ENCODE measurements at regions not wholly inside any gene's neighbourhood (a gene's known extent, or its start where the extent isn't known, plus 50 kb on each side); places are given as distances from the start of the nearest gene placed in this dataset.

GRCh38 chr17:17416400-17417360 lies 60.1 kb upstream of the MED9 start (continued):
- TF ChIP-seq ZNF264 (CRISPR knock-in tag; IDR thresholded peaks at IDR 0.05) (no peak), ZNF652 (CRISPR knock-in tag; IDR thresholded peaks at IDR 0.05; ENCODE audit: borderline replicate concordance, low read depth) (no peak; the same call in 1 of the 2 replicates), RARA (CRISPR knock-in tag; IDR thresholded peaks at IDR 0.05) (peak; percentile 67), PREB (CRISPR knock-in tag; IDR thresholded peaks at IDR 0.05) (no peak), BRD4 (CRISPR knock-in tag; IDR thresholded peaks at IDR 0.05) (no peak), ZNF430 (CRISPR knock-in tag; IDR thresholded peaks at IDR 0.05) (no peak), NAIF1 (CRISPR knock-in tag; IDR thresholded peaks at IDR 0.05; ENCODE audit: borderline replicate concordance) (no peak), ZNF547 (CRISPR knock-in tag; IDR thresholded peaks at IDR 0.05) (0 out of 2 replicates have a peak, but pooled peaks have one; percentile 59), HDAC6 (IDR thresholded peaks at IDR 0.05; ENCODE audit: low read depth, low read length) (no peak), LBX2 (CRISPR knock-in tag; IDR thresholded peaks at IDR 0.05; ENCODE audit: borderline replicate concordance) (no peak), THAP9 (CRISPR knock-in tag; IDR thresholded peaks at IDR 0.05; ENCODE audit: borderline replicate concordance) (no peak), ZNF570 (CRISPR knock-in tag; IDR thresholded peaks at IDR 0.05; ENCODE audit: borderline replicate concordance) (no peak), ELF1 (CRISPR knock-in tag; IDR thresholded peaks at IDR 0.05) (0 out of 2 replicates have a peak, but pooled peaks have one; percentile 21), TERF1 (CRISPR knock-in tag; IDR thresholded peaks at IDR 0.05) (no peak), ARNTL (CRISPR knock-in tag; IDR thresholded peaks at IDR 0.05) (no peak), THRA (CRISPR knock-in tag; IDR thresholded peaks at IDR 0.05; ENCODE audit: borderline replicate concordance) (peak; percentile 82; the same call in 1 of the 2 replicates), HNRNPUL1 (IDR thresholded peaks at IDR 0.05; ENCODE audit: low read depth, low read length) (no peak), ZBTB33 (CRISPR knock-in tag; IDR thresholded peaks at IDR 0.05) (peak; percentile 53), SALL2 (CRISPR knock-in tag; IDR thresholded peaks at IDR 0.05) (peak; percentile 66), SP5 (CRISPR knock-in tag; IDR thresholded peaks at IDR 0.05; ENCODE audit: borderline replicate concordance, low read depth) (no peak)
